ENCODE measurements at regions not wholly inside any gene's neighbourhood (a gene's known extent, or its start where the extent isn't known, plus 50 kb on each side); places are given as distances from the start of the nearest gene placed in this dataset.

DNA sequence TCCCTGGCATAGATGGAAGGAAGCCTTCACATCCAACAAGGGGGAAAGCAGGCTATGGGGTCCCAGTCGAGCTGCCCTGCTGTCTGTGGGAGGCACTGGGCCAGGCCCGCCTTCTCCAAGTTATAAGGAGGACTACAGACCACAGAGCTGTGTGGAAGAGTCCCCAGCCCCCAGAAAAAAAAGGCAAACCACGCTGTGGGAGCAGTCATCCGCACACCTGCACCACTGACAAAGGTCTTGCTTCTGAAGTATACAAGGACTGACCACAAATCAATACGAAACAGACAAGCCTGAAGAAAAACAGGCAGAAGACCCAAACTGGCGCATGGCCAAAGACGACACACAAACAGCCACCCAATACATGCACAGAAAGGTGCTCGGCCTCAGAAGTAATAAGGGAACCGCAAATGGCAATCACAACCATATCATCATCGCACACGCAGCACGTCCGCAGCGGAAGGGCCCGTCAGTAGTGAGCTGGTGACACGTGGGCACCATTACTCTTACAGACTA is 384.1 kb downstream of the CTTN start:
- Histone ChIP-seq H3K36me3 (ENCODE audit: insufficient read depth, low read length) (no peaks in the 10 kb centered on the region), H3K9me2 (replicated peaks; ENCODE audit: insufficient read depth, low read length) (no peaks in the 10 kb centered on the region), H3K4me2 (ENCODE audit: low read depth, low read length, poor library complexity, severe bottlenecking) (no peak overlapping the region), H3K27me3 (ENCODE audit: low read length) (no peaks in the 10 kb centered on the region), H2AFZ (ENCODE audit: low read length) (no peak overlapping the region), H3K4me3 (ENCODE audit: low read length) (no peak overlapping the region), H3K9me3 (ENCODE audit: low read length) (no peaks in the 10 kb centered on the region), H4K20me1 (ENCODE audit: insufficient read depth, low read depth, low read length) (no peaks in the 10 kb centered on the region), H3K79me2 (ENCODE audit: low read length) (no peaks in the 10 kb centered on the region), H3K9ac (ENCODE audit: low read length) (no peak overlapping the region), H3K4me1 (ENCODE audit: low read length) (no peaks in the 10 kb centered on the region), H3K27ac (ENCODE audit: low read length) (no peak overlapping the region)
- DNase-seq: no peak

- H4K20me1 ChIP-seq (ENCODE audit: insufficient read depth, low read depth, low read length): no peaks in the 10 kb centered on the region
- no peaks in the 10 kb centered on the region for H3K9me2 ChIP-seq (replicated peaks; ENCODE audit: insufficient read depth, low read length)
- H3K9ac ChIP-seq (ENCODE audit: low read length): no peak overlapping the region
- no peaks in the 10 kb centered on the region for H3K9me3 ChIP-seq (ENCODE audit: low read length)
- H3K36me3 ChIP-seq (ENCODE audit: insufficient read depth, low read length): no peaks in the 10 kb centered on the region
- H3K4me2 ChIP-seq (ENCODE audit: low read depth, low read length, poor library complexity, severe bottlenecking): no peak overlapping the region
- DNase-seq: no peak
- H3K4me3 ChIP-seq (ENCODE audit: low read length): no peak overlapping the region
- no peaks in the 10 kb centered on the region for H3K27me3 ChIP-seq (ENCODE audit: low read length)
- no peak overlapping the region for H3K27ac ChIP-seq (ENCODE audit: low read length)
- no peaks in the 10 kb centered on the region for H3K79me2 ChIP-seq (ENCODE audit: low read length)
- no peaks in the 10 kb centered on the region for H3K4me1 ChIP-seq (ENCODE audit: low read length)
- no peak overlapping the region for H2AFZ ChIP-seq (ENCODE audit: low read length)
Measured at GRCh38 chr11:70783356-70783755, 385.0 kb downstream of the CTTN start.

GRCh38 chr11:70783821-70784220 is 385.5 kb downstream of the CTTN start:
- Histone ChIP-seq H2AFZ (ENCODE audit: low read length) (no peak overlapping the region), H3K9me3 (ENCODE audit: low read length) (no peaks in the 10 kb centered on the region), H3K9ac (ENCODE audit: low read length) (no peak overlapping the region), H3K79me2 (ENCODE audit: low read length) (no peaks in the 10 kb centered on the region), H3K4me1 (ENCODE audit: low read length) (no peaks in the 10 kb centered on the region), H3K4me2 (ENCODE audit: low read depth, low read length, poor library complexity, severe bottlenecking) (no peak overlapping the region), H3K27me3 (ENCODE audit: low read length) (no peaks in the 10 kb centered on the region), H3K36me3 (ENCODE audit: insufficient read depth, low read length) (no peaks in the 10 kb centered on the region), H3K27ac (ENCODE audit: low read length) (no peak overlapping the region), H3K9me2 (replicated peaks; ENCODE audit: insufficient read depth, low read length) (no peaks in the 10 kb centered on the region), H3K4me3 (ENCODE audit: low read length) (no peak overlapping the region), H4K20me1 (ENCODE audit: insufficient read depth, low read depth, low read length) (no peaks in the 10 kb centered on the region)
- DNase-seq: no peak

DNA sequence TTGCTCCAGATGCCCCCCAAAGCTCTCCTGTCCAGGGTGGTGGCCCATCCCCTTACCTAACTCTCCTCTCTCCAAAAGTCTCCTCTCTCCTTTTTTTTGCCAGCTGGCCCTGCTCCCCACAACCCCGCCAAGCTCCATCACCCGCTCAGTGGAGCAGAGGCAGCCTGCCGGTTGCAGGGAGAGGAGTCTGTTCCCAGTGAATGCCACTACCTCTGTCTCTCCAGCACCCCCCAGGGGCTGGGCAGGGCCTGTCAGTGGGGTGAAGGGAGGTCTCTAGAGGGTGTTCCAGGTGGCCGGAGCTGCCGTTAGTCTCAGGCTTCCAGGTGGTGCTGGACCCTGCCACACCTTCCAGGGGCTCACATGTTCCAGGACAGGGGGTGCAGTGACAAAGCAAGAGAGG is 387.0 kb downstream of the CTTN start:
- no peaks in the 10 kb centered on the region for H3K9me2 ChIP-seq (replicated peaks; ENCODE audit: insufficient read depth, low read length)
- DNase-seq: no peak
- no peaks in the 10 kb centered on the region for H3K9me3 ChIP-seq (ENCODE audit: low read length)

DNA sequence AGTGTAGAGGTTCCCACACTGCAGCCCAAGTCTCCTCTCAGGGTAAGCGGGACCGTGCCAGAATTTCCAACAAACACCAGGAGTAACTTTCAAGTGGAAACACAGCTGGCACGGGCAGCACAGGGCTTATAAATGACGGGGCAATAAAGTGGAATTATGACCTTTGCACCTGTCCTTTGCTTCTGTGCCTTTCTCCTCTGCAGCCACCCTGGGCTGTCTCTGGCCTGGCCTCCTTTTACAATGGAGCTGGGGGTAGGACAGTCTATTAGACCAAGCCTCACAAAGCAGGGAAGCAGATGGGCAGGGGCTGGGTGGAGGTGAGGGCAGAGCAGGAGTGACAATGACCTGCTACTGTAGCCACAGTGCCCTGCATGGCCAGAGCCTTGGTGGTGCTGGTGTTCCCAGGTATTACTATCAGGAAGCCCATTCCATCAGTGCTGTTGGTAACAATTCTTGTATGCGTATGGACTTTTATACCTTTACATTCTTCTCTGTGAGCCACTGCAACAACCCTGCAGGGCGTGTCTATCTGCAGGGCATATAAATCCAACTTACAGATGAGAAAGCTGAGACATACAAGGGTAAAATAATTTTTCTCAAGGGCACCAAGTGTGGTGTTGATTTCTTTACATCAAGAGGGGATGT is 387.8 kb downstream of the CTTN start:
- Histone ChIP-seq H4K20me1 (ENCODE audit: insufficient read depth, low read depth, low read length) (no peaks in the 10 kb centered on the region), H3K27me3 (ENCODE audit: low read length) (no peaks in the 10 kb centered on the region), H3K4me1 (ENCODE audit: low read length) (no peaks in the 10 kb centered on the region), H3K27ac (ENCODE audit: low read length) (no peak overlapping the region), H3K9me3 (ENCODE audit: low read length) (no peaks in the 10 kb centered on the region), H2AFZ (ENCODE audit: low read length) (no peak overlapping the region), H3K9me2 (replicated peaks; ENCODE audit: insufficient read depth, low read length) (no peaks in the 10 kb centered on the region), H3K79me2 (ENCODE audit: low read length) (no peaks in the 10 kb centered on the region), H3K36me3 (ENCODE audit: insufficient read depth, low read length) (no peaks in the 10 kb centered on the region), H3K4me3 (ENCODE audit: low read length) (no peak overlapping the region), H3K9ac (ENCODE audit: low read length) (no peak overlapping the region), H3K4me2 (ENCODE audit: low read depth, low read length, poor library complexity, severe bottlenecking) (no peak overlapping the region)
- DNase-seq: no peak

More for the DNA sequence above, 387.0 kb downstream of the CTTN start:
- Histone ChIP-seq H2AFZ (ENCODE audit: low read length) (no peak overlapping the region), H3K4me2 (ENCODE audit: low read depth, low read length, poor library complexity, severe bottlenecking) (no peak overlapping the region), H3K4me3 (ENCODE audit: low read length) (no peak overlapping the region), H3K79me2 (ENCODE audit: low read length) (no peaks in the 10 kb centered on the region), H4K20me1 (ENCODE audit: insufficient read depth, low read depth, low read length) (no peaks in the 10 kb centered on the region), H3K4me1 (ENCODE audit: low read length) (no peaks in the 10 kb centered on the region), H3K27ac (ENCODE audit: low read length) (no peak overlapping the region), H3K27me3 (ENCODE audit: low read length) (no peaks in the 10 kb centered on the region), H3K9ac (ENCODE audit: low read length) (no peak overlapping the region), H3K36me3 (ENCODE audit: insufficient read depth, low read length) (no peaks in the 10 kb centered on the region)

DNA sequence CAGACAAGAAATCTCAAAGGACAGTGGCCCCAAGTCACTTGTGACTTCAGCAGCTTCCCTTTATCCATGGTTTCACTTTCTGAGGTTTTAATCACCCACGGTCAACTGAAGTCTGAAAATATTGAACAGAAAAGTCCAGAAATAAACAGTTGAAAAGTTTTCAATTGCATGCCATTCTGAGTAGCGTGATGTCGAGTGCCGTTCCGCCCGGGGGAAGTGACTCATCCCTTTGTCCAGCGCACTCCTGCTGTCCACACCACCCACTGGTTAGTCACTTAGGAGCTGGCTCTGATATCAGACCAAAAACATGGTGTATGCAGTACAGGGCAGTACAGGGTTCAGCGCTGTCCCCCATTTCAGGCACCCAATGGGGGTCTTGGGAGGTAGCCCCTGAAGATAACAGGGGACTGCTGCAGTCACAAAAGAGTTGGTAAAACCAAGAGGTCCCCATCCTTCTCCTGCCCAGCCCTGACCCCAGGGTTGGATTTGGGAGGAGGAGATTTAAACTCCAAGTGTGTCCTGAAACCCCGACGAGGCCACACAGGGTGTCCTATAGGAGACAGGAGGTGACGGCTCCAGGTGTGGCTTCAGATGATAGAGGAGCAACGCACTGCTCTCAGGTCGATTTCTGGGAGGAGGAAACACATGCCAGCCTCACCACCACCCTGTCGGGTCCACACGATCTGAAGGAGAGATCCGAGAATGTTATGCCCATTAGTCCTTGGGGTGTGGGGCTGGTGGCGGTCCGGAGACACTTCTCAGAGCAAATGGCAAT is 390.1 kb downstream of the CTTN start:
- no peak for DNase-seq
- Histone ChIP-seq H3K9me2 (replicated peaks; ENCODE audit: insufficient read depth, low read length) (no peaks in the 10 kb centered on the region), H4K20me1 (ENCODE audit: insufficient read depth, low read depth, low read length) (no peaks in the 10 kb centered on the region), H3K4me2 (ENCODE audit: low read depth, low read length, poor library complexity, severe bottlenecking) (no peak overlapping the region), H3K27me3 (ENCODE audit: low read length) (no peaks in the 10 kb centered on the region), H2AFZ (ENCODE audit: low read length) (no peak overlapping the region), H3K9me3 (ENCODE audit: low read length) (no peaks in the 10 kb centered on the region), H3K4me3 (ENCODE audit: low read length) (no peak overlapping the region), H3K27ac (ENCODE audit: low read length) (no peak overlapping the region), H3K36me3 (ENCODE audit: insufficient read depth, low read length) (no peaks in the 10 kb centered on the region), H3K9ac (ENCODE audit: low read length) (no peak overlapping the region), H3K4me1 (ENCODE audit: low read length) (no peaks in the 10 kb centered on the region), H3K79me2 (ENCODE audit: low read length) (no peaks in the 10 kb centered on the region)

DNA sequence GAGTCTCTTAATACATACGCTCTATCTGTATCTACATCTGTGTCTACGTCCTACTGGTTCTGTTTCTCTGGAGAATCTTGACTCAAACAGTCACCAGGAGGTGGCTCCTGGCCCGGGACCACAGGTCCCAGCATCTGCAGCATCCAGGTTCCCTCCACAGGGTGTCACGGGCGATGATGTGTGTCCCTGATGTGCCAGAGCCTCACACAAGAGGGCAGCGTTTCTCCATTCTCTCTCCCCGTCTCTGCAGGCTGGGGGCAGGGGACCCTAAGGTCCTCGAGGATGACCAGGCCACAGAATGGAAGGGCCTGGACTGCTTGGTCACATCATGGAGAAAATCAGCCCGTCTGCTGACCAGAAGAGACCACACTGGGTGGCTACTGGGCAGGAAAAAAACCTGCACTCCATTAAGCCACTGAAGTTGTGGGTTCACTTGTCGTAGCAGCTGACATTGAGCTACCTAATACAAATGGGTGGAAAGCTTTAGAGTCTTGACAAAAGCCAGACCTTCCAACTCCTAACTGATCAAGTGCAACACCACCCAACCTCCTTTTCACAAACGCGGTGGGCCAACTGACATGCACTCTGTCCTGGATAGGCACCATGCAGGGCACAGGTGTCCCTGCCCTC is 392.5 kb downstream of the CTTN start:
- no peaks in the 10 kb centered on the region for H3K36me3 ChIP-seq (ENCODE audit: insufficient read depth, low read length)
- H3K9me2 ChIP-seq (replicated peaks; ENCODE audit: insufficient read depth, low read length): no peaks in the 10 kb centered on the region
- peak; percentile 41 for DNase-seq
- no peak overlapping the region for H3K9ac ChIP-seq (ENCODE audit: low read length)
- H3K27me3 ChIP-seq (ENCODE audit: low read length): no peaks in the 10 kb centered on the region
- H3K9me3 ChIP-seq (ENCODE audit: low read length): no peaks in the 10 kb centered on the region; the same call in 1 of the 2 replicates
- H2AFZ ChIP-seq (ENCODE audit: low read length): no peak overlapping the region
- no peaks in the 10 kb centered on the region for H4K20me1 ChIP-seq (ENCODE audit: insufficient read depth, low read depth, low read length)
- H3K4me3 ChIP-seq (ENCODE audit: low read length): no peak overlapping the region
- no peaks in the 10 kb centered on the region for H3K79me2 ChIP-seq (ENCODE audit: low read length)
- H3K4me1 ChIP-seq (ENCODE audit: low read length): no peaks in the 10 kb centered on the region
- no peak overlapping the region for H3K27ac ChIP-seq (ENCODE audit: low read length)
- no peak overlapping the region for H3K4me2 ChIP-seq (ENCODE audit: low read depth, low read length, poor library complexity, severe bottlenecking)

GRCh38 chr11:70796648-70797227 is 398.4 kb downstream of the CTTN start:
- Histone ChIP-seq H3K79me2 (ENCODE audit: low read length) (no peaks in the 10 kb centered on the region), H3K4me1 (ENCODE audit: low read length) (no peaks in the 10 kb centered on the region), H3K4me3 (ENCODE audit: low read length) (no peak overlapping the region), H2AFZ (ENCODE audit: low read length) (no peak overlapping the region), H3K9me3 (ENCODE audit: low read length) (no peaks in the 10 kb centered on the region; the same call in 1 of the 2 replicates), H3K27me3 (ENCODE audit: low read length) (no peaks in the 10 kb centered on the region), H3K36me3 (ENCODE audit: insufficient read depth, low read length) (no peaks in the 10 kb centered on the region; the same call in 1 of the 2 replicates), H3K9me2 (replicated peaks; ENCODE audit: insufficient read depth, low read length) (no peaks in the 10 kb centered on the region), H3K9ac (ENCODE audit: low read length) (no peak overlapping the region), H4K20me1 (ENCODE audit: insufficient read depth, low read depth, low read length) (no peaks in the 10 kb centered on the region), H3K27ac (ENCODE audit: low read length) (no peak overlapping the region), H3K4me2 (ENCODE audit: low read depth, low read length, poor library complexity, severe bottlenecking) (no peak overlapping the region)
- DNase-seq: peak; percentile 58

All from Karpas-422 (cell line).